ENCODE measurements at regions not wholly inside any gene's neighbourhood (a gene's known extent, or its start where the extent isn't known, plus 50 kb on each side); places are given as distances from the start of the nearest gene placed in this dataset.
"Not testable (repeated sequence)": the region's sequence is repeated elsewhere in the genome, so short reads cannot be mapped to it uniquely, and the experiment has no call there.

GRCh38 chr7:35971133-35971891 lies 170.5 kb downstream of the SEPTIN7 start:
- in situ Hi-C loops (cut with HindIII; ENCODE audit: low pct_unique_long_range_greater_than_20kb, low sequenced_read_pairs), result no loop called here
- ATAC-seq (peak; percentile 96), DNase-seq (ENCODE audit: low read depth, low spot score) (no peak)
- peak overlapping the region; percentile 77 for H3K27ac ChIP-seq (ENCODE audit: low read length)
- CTCF ChIA-PET, result interaction anchor here (0.6 to 1.0 kb wide), 8 partner anchors 11 to 348 kb away, joined by 3 to 4 read pairs (median 4); no protein-coding TSS in a partner anchor
- peak overlapping the region; percentile 41 to 55 for H3K4me3 ChIP-seq (ENCODE audit: low read depth in 2 of 2, low read length in 2 of 2)
- peaks cover 6% of the 10 kb centered on the region; the same call in 1 of the 2 replicates for H3K4me1 ChIP-seq (ENCODE audit: control insufficient read depth, insufficient read depth, low read length)
- TF ChIP-seq SIN3A (IDR thresholded peaks at IDR 0.05; ENCODE audit: borderline replicate concordance, insufficient read depth, low read depth, low read length) (no peak), CTCF (IDR thresholded peaks at IDR 0.05) (peak; percentile 96)
- H3K27me3 ChIP-seq (ENCODE audit: control insufficient read depth, insufficient read depth, low read length), result peaks cover 2% of the 10 kb centered on the region; the same call in 1 of the 2 replicates
- intact Hi-C loops (cut with micrococcal nuclease; ENCODE audit: unreplicated experiment), result loop anchor here (10.0 kb wide), 1 partner anchor 267 kb away; no protein-coding TSS in a partner anchor
- BruUV-seq (replicated peaks), result no TSS peak
- no peaks in the 10 kb centered on the region for H3K9me3 ChIP-seq (ENCODE audit: control insufficient read depth, insufficient read depth, low read depth, low read length)
- POLR2A ChIA-PET, result no interaction called here
- no peaks in the 10 kb centered on the region for H3K36me3 ChIP-seq (ENCODE audit: control insufficient read depth, insufficient read depth, low read length)

DNA sequence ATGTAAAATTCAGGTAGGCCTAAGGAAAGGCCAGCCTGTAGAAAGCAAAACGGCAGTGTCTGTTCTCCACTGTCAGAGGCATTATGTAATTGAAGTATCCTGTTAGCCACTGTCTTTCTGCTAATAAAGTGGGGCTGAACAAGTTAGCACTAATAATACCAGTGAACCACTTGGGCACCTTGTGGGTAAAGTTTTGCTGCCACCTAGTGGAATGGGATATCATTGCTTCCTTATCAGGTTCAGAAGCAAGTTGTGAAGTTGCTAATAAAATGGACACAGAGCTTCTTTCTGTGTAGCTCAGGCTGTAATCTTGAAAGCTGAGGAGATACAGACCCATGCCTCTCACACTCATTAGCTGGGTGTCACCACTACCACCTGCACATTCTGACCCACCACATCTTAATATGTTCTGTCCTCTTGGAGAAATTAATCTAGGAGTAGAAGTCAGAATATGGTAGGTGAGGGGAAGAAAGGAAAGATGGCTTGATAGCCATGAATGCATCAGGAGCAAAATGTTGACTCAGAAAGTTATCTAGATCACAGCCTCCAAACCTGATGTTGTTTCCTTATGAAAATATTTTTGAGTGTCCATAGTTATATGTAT lies 175.1 kb downstream of the SEPTIN7 start:
- TF ChIP-seq CTCF (IDR thresholded peaks at IDR 0.05) (peak; percentile 92), POLR2AphosphoS5 (IDR thresholded peaks at IDR 0.05; ENCODE audit: low read depth, low read length) (no peak)
- H3K27me3 ChIP-seq (ENCODE audit: control insufficient read depth, insufficient read depth, low read length), result peaks cover 2% of the 10 kb centered on the region; the same call in 1 of the 2 replicates
- H3K4me3 ChIP-seq (ENCODE audit: low read depth in 2 of 2, low read length in 2 of 2), result no peak overlapping the region
- intact Hi-C loops (cut with micrococcal nuclease; ENCODE audit: unreplicated experiment), result loop anchor here (2.0 to 10.0 kb wide), 2 partner anchors 59 to 271 kb away; no protein-coding TSS in a partner anchor
- peaks cover 6% of the 10 kb centered on the region; the same call in 1 of the 2 replicates for H3K4me1 ChIP-seq (ENCODE audit: control insufficient read depth, insufficient read depth, low read length)
- no TSS peak for BruUV-seq (replicated peaks)
- CTCF ChIA-PET, result interaction anchor here (0.6 to 1.0 kb wide), 6 partner anchors 10 to 344 kb away, joined by 3 to 4 read pairs (median 3); no protein-coding TSS in a partner anchor
- no peak overlapping the region for H3K27ac ChIP-seq (ENCODE audit: low read length)
- H3K36me3 ChIP-seq (ENCODE audit: control insufficient read depth, insufficient read depth, low read length), result no peaks in the 10 kb centered on the region
- ATAC-seq (peak; percentile 60), DNase-seq (ENCODE audit: low read depth, low spot score) (peak; percentile 71)
- in situ Hi-C loops (cut with HindIII; ENCODE audit: low pct_unique_long_range_greater_than_20kb, low sequenced_read_pairs), result loop anchor here (25.0 kb wide), 2 partner anchors 136 to 336 kb away; no protein-coding TSS in a partner anchor
- H3K9me3 ChIP-seq (ENCODE audit: control insufficient read depth, insufficient read depth, low read depth, low read length), result no peaks in the 10 kb centered on the region
- POLR2A ChIA-PET, result no interaction called here

GRCh38 chr7:35978816-35979640 lies 174.0 kb upstream of the EEPD1 start:
- H3K4me1 ChIP-seq (ENCODE audit: control insufficient read depth, insufficient read depth, low read length); DNase-seq (ENCODE audit: low read depth, low spot score); H3K36me3 ChIP-seq (ENCODE audit: control insufficient read depth, insufficient read depth, low read length); H3K27ac ChIP-seq (ENCODE audit: low read length); ATAC-seq; H3K4me3 ChIP-seq (ENCODE audit: low read depth in 2 of 2, low read length in 2 of 2); H3K27me3 ChIP-seq (ENCODE audit: control insufficient read depth, insufficient read depth, low read length); H3K9me3 ChIP-seq (ENCODE audit: control insufficient read depth, insufficient read depth, low read depth, low read length); BruUV-seq (replicated peaks); POLR2A ChIA-PET: not testable (repeated sequence)
- intact Hi-C loops (cut with micrococcal nuclease; ENCODE audit: unreplicated experiment) (loop anchor here (10.0 kb wide), 1 partner anchor 274 kb away; no protein-coding TSS in a partner anchor), in situ Hi-C loops (cut with HindIII; ENCODE audit: low pct_unique_long_range_greater_than_20kb, low sequenced_read_pairs) (loop anchor here (25.0 kb wide), 2 partner anchors 133 to 333 kb away; no protein-coding TSS in a partner anchor)
- CTCF ChIA-PET, result interaction anchor here (0.6 kb wide), 1 partner anchor 11 kb away, joined by 3 read pairs; no protein-coding TSS in a partner anchor
